GM18499 (cell line): ENCODE measurements at regions not wholly inside any gene's neighbourhood (a gene's known extent, or its start where the extent isn't known, plus 50 kb on each side); places are given as distances from the start of the nearest gene placed in this dataset.
"Not testable (repeated sequence)": the region's sequence is repeated elsewhere in the genome, so short reads cannot be mapped to it uniquely, and the experiment has no call there.

Experiments
- ATAC-seq: cut with Tn5 transposase; IDR thresholded peaks from one replicate; pipeline ENCODE4 v1.9.1; 2021; ENCODE audit warnings: moderate number of reproducible peaks; ENCODE audit not compliant: insufficient read depth, unreplicated experiment

- ATAC-seq: no peak
These were observed 337.0 kb upstream of the ZNF804A start for GRCh38 chr2:184261331-184261730.

GRCh38 chr2:184261818-184262217 lies 336.5 kb upstream of the ZNF804A start:
- no peak for ATAC-seq

- ATAC-seq: no peak
These were observed 329.3 kb upstream of the ZNF804A start for GRCh38 chr2:184268900-184269477.

- ATAC-seq: no peak
These were observed 327.7 kb upstream of the ZNF804A start for GRCh38 chr2:184270660-184271059.

- no peak for ATAC-seq
These were observed 326.3 kb upstream of the ZNF804A start for GRCh38 chr2:184272056-184272455.

- no peak for ATAC-seq
These were observed 303.5 kb upstream of the ZNF804A start for GRCh38 chr2:184294831-184295230.

GRCh38 chr2:184297085-184297484 lies 301.2 kb upstream of the ZNF804A start:
- no peak for ATAC-seq

GRCh38 chr2:184302506-184302905 lies 295.8 kb upstream of the ZNF804A start:
- no peak for ATAC-seq

GRCh38 chr2:184304006-184304405 lies 294.3 kb upstream of the ZNF804A start:
- ATAC-seq: no peak

GRCh38 chr2:184305105-184305504 lies 293.2 kb upstream of the ZNF804A start:
- no peak for ATAC-seq

GRCh38 chr2:184308706-184309105 lies 289.6 kb upstream of the ZNF804A start:
- ATAC-seq: no peak

- ATAC-seq: no peak
These were observed 285.4 kb upstream of the ZNF804A start for GRCh38 chr2:184312970-184313369.

- no peak for ATAC-seq
These were observed 283.5 kb upstream of the ZNF804A start for GRCh38 chr2:184314829-184315228.

GRCh38 chr2:184316921-184317320 lies 281.4 kb upstream of the ZNF804A start:
- no peak for ATAC-seq

GRCh38 chr2:184322615-184323014 lies 275.7 kb upstream of the ZNF804A start:
- ATAC-seq: no peak

GRCh38 chr2:184326066-184326465 lies 272.3 kb upstream of the ZNF804A start:
- no peak for ATAC-seq

- not testable (repeated sequence) for ATAC-seq
These were observed 270.5 kb upstream of the ZNF804A start for GRCh38 chr2:184327805-184328204.

GRCh38 chr2:184330561-184330960 lies 267.8 kb upstream of the ZNF804A start:
- not testable (repeated sequence) for ATAC-seq

- no peak for ATAC-seq
These were observed 261.6 kb upstream of the ZNF804A start for GRCh38 chr2:184336688-184337087.

- ATAC-seq: no peak
These were observed 259.6 kb upstream of the ZNF804A start for GRCh38 chr2:184338771-184339170.

GRCh38 chr2:184339966-184340365 lies 258.4 kb upstream of the ZNF804A start:
- no peak for ATAC-seq

- no peak for ATAC-seq
These were observed 251.9 kb upstream of the ZNF804A start for GRCh38 chr2:184346338-184346862.
